Neural progenitor cell (in vitro differentiated cells): ENCODE measurements at regions not wholly inside any gene's neighbourhood (a gene's known extent, or its start where the extent isn't known, plus 50 kb on each side); places are given as distances from the start of the nearest gene placed in this dataset.

Experiments used
- EZH2 ChIP-seq: fragments of 200-600 bp; sonication (generic); IDR thresholded peaks from 2 replicates; pipeline ENCODE4 v1.6.1; 2017; ENCODE audit warnings: antibody characterized with exemption, mild to moderate bottlenecking, moderate library complexity
- EZH2phosphoT487 ChIP-seq: fragments of 200-600 bp; sonication (generic); IDR thresholded peaks from 2 replicates; pipeline ENCODE4 v1.6.1; 2017; ENCODE audit warnings: antibody characterized with exemption
- TF ChIP-seq, protein P1 (sequence below): fragments of 200-600 bp; sonication (generic); IDR thresholded peaks from 2 replicates; pipeline ENCODE4 v1.5.1; 2017; ENCODE audit warnings: antibody characterized with exemption, mild to moderate bottlenecking

DNA sequence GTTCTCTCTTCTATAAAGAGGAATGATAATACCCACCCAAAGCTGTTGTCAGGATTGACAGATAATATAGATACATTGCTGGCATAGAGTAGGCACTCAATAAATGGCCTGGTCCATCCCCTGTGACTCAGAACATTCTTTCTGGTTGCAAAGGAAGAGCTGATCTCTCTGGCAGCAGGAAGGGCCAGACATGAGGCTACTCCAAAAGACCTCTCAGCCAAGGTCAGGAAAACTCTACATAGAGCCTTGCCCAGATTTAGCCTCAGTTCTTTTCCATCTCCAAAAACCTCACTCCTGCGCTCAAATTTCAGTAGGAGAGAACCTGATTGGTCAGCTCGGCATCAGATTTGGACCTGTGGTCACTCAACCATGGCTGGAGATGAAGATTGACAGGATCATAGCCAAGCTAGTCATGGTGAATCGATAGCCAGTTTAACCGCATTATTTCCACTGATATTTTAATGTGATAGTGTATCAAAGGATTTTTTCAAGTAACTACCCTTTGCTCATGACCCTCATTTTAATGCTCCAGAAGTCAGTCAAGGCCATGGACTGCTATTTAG is 319.6 kb downstream of the DRD1 start:
- TF ChIP-seq EZH2 = no peak
- TF ChIP-seq, protein P1, sequence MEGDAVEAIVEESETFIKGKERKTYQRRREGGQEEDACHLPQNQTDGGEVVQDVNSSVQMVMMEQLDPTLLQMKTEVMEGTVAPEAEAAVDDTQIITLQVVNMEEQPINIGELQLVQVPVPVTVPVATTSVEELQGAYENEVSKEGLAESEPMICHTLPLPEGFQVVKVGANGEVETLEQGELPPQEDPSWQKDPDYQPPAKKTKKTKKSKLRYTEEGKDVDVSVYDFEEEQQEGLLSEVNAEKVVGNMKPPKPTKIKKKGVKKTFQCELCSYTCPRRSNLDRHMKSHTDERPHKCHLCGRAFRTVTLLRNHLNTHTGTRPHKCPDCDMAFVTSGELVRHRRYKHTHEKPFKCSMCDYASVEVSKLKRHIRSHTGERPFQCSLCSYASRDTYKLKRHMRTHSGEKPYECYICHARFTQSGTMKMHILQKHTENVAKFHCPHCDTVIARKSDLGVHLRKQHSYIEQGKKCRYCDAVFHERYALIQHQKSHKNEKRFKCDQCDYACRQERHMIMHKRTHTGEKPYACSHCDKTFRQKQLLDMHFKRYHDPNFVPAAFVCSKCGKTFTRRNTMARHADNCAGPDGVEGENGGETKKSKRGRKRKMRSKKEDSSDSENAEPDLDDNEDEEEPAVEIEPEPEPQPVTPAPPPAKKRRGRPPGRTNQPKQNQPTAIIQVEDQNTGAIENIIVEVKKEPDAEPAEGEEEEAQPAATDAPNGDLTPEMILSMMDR = no peak
- no peak for TF ChIP-seq EZH2phosphoT487
